Lower leg skin (tissue), 3 donors: ENCODE measurements at regions not wholly inside any gene's neighbourhood (a gene's known extent, or its start where the extent isn't known, plus 50 kb on each side); places are given as distances from the start of the nearest gene placed in this dataset.

Experiments
- CTCF ChIP-seq, 3 donors: fragments of 450-650 bp; IDR thresholded peaks; one replicate each; pipeline ENCODE4 v1.5.1; 2016; ENCODE audit warnings: antibody characterized with exemption in 3 of 3, mild to moderate bottlenecking in 3 of 3, moderate library complexity in 2 of 3
- POLR2A ChIP-seq, 2 donors: fragments of 450-650 bp; IDR thresholded peaks; one replicate each; pipeline ENCODE4 v1.6.1; 2016 to 2017; ENCODE audit warnings: antibody characterized with exemption in 2 of 2, mild to moderate bottlenecking in 1 of 2, moderate library complexity in 1 of 2

GRCh38 chr12:87685696-87686095 is 343.5 kb downstream of the C12orf50 start:
- TF ChIP-seq CTCF (IDR thresholded peaks at IDR 0.05): no peak
- no peak for TF ChIP-seq POLR2A (IDR thresholded peaks at IDR 0.05)
